ENCODE measurements at regions not wholly inside any gene's neighbourhood (a gene's known extent, or its start where the extent isn't known, plus 50 kb on each side); places are given as distances from the start of the nearest gene placed in this dataset.

DNA sequence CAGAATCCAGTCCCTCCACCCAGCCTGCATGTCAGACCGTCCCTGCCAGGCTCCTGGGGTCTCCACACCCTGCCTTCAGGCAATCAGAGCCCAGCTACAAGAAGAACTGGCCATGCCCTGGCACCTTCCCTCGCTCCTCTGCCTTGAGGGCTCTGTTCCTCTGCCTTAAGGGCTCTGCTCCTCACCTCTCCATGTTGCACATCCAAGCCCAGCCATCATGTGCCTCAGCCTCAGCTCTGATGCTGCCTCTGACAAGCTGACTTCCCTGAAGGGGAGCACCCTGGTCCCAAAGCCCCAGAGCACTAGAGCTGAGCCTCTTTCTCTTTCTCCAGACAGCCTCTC, 50.3 kb upstream of the ANTXRL start:
- no peak overlapping the region for H3K4me3 ChIP-seq (ENCODE audit: low read length)
- no peaks in the 10 kb centered on the region for H3K36me3 ChIP-seq (ENCODE audit: insufficient read depth, low read length)
- no peak overlapping the region for H2AFZ ChIP-seq (ENCODE audit: low read depth, low read length)
- H3K4me1 ChIP-seq (ENCODE audit: insufficient read depth, low read length), result no peaks in the 10 kb centered on the region
- no peaks in the 10 kb centered on the region for H3K27me3 ChIP-seq (ENCODE audit: insufficient read depth, low read length)
- H3K9me3 ChIP-seq (ENCODE audit: low read length), result no peaks in the 10 kb centered on the region

DNA sequence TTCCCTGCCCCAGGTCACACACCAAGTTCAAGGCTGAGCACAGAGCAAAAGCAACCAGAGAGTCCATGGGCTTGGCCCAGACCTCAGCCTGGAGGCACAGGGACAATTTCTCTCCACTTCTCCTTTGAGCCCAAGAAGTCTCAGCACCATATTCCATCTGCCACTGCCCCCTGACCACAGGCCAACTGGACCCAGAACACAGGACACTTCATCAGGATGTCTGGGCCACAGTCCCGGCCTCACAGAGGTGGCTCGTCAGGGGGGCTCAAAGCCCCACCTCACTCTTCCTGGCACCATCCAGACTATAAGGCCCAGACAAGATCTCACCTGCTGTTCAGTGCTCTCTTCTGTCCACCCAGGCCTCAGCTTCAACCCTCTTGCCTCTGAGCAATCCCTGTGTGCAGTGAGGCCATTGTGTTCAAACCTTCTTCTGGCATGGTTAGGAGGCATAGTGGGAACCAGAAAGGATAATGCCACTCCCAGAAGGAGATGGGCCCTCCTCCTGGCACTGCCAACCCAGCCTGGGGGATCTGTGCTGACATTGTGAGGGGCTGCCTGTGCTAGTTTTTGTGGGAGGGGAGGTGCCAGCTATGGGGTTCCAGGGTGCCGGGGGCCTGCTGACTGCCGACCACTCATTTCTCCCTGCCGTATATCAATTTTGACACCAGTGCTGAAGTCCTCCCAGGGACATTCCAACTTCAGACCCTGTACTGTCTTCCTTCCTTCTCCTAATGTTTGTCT, 49.7 kb upstream of the ANTXRL start:
- Histone ChIP-seq H3K4me1 (ENCODE audit: insufficient read depth, low read length) (no peaks in the 10 kb centered on the region), H3K36me3 (ENCODE audit: insufficient read depth, low read length) (no peaks in the 10 kb centered on the region), H3K27me3 (ENCODE audit: insufficient read depth, low read length) (no peaks in the 10 kb centered on the region), H2AFZ (ENCODE audit: low read depth, low read length) (no peak overlapping the region), H3K4me3 (ENCODE audit: low read length) (no peak overlapping the region), H3K9me3 (ENCODE audit: low read length) (no peaks in the 10 kb centered on the region)
